Neural cell (in vitro differentiated cells): ENCODE measurements at regions not wholly inside any gene's neighbourhood (a gene's known extent, or its start where the extent isn't known, plus 50 kb on each side); places are given as distances from the start of the nearest gene placed in this dataset.

Source experiments
- H2AFZ ChIP-seq: fragments of 200-600, 300-800 bp; sonication (generic), shearing (Covaris generic); 2 replicates; pipeline ENCODE4 v1.6.0; 2014; ENCODE audit warnings: low read depth, mild to moderate bottlenecking, antibody characterized with exemption, low read length, moderate library complexity
- H3F3A ChIP-seq: fragments of 200-600 bp; shearing (Covaris generic); 2 replicates; pipeline ENCODE4 v1.6.1; 2016; ENCODE audit warnings: mild to moderate bottlenecking, moderate library complexity, mixed read lengths, antibody characterized with exemption, low read length; ENCODE audit not compliant: insufficient read depth, poor library complexity, severe bottlenecking
- H3K27ac ChIP-seq: fragments of 200-600, 300-800 bp; sonication (generic), shearing (Covaris generic); 2 replicates; pipeline ENCODE4 v1.5.1; 2014; ENCODE audit warnings: mild to moderate bottlenecking, low read length, moderate library complexity
- H3K27me3 ChIP-seq: fragments of 300-800, 200-600 bp; sonication (generic), shearing (Covaris generic); 2 replicates; pipeline ENCODE4 v1.6.0; 2014; ENCODE audit warnings: mild to moderate bottlenecking, low read depth, low read length, moderate library complexity; ENCODE audit not compliant: insufficient read depth
- H3K36me3 ChIP-seq: fragments of 300-800, 200-600 bp; sonication (generic), shearing (Covaris generic); 2 replicates; pipeline ENCODE4 v1.5.1; 2014; ENCODE audit warnings: mild to moderate bottlenecking, antibody characterized with exemption, low read length, moderate library complexity; ENCODE audit not compliant: insufficient read depth
- H3K4me2 ChIP-seq: fragments of 300-800, 200-600 bp; sonication (generic), shearing (Covaris generic); 2 replicates; pipeline ENCODE4 v1.6.0; 2014; ENCODE audit warnings: mild to moderate bottlenecking, low read length
- H3K4me3 ChIP-seq: fragments of 300-800, 200-600 bp; sonication (generic), shearing (Covaris generic); 2 replicates; pipeline ENCODE4 v1.5.1; 2014; ENCODE audit warnings: mild to moderate bottlenecking, low read length, moderate library complexity
- H3K79me2 ChIP-seq: fragments of 200-600 bp; shearing (Covaris generic); replicated peaks from 2 replicates; pipeline ENCODE4 v1.6.0; 2014; ENCODE audit warnings: mild to moderate bottlenecking, low read length, moderate library complexity; ENCODE audit not compliant: insufficient read depth
- H3K9ac ChIP-seq: fragments of 300-800, 200-600 bp; sonication (generic), shearing (Covaris generic); 2 replicates; pipeline ENCODE4 v1.6.1; 2016; ENCODE audit warnings: mild to moderate bottlenecking, low read length, mixed read lengths
- H3K9me2 ChIP-seq: fragments of 200-600 bp; shearing (Covaris generic); 2 replicates; pipeline ENCODE4 v1.6.1; 2016; ENCODE audit warnings: mild to moderate bottlenecking, low read length, mixed read lengths; ENCODE audit not compliant: insufficient read depth
- H3K9me3 ChIP-seq: fragments of 200-600, 300-800 bp; sonication (generic), shearing (Covaris generic); 2 replicates; pipeline ENCODE4 v1.6.1; 2016; ENCODE audit warnings: mild to moderate bottlenecking, mixed run types, low read length, moderate library complexity, mixed read lengths
- H4K20me1 ChIP-seq: fragments of 200-600 bp; shearing (Covaris generic); 2 replicates; pipeline ENCODE4 v1.6.1; 2016; ENCODE audit warnings: mild to moderate bottlenecking, mixed run types; ENCODE audit not compliant: insufficient read depth
- EP300 ChIP-seq: fragments of 450-650 bp; conservative IDR thresholded peaks from 2 replicates; pipeline ENCODE4 v1.6.1; 2014; ENCODE audit warnings: antibody characterized with exemption, mild to moderate bottlenecking, moderate library complexity; ENCODE audit not compliant: poor library complexity, severe bottlenecking
- EZH2 ChIP-seq: fragments of 200-600, 300-800 bp; shearing (Covaris generic), sonication (generic); IDR thresholded peaks from 2 replicates; pipeline ENCODE4 v1.6.1; 2014; ENCODE audit warnings: antibody characterized with exemption, low read length, borderline replicate concordance, mild to moderate bottlenecking; ENCODE audit not compliant: insufficient read depth, poor library complexity, severe bottlenecking
- MXI1 ChIP-seq: fragments of 450-650 bp; conservative IDR thresholded peaks from 2 replicates; pipeline ENCODE4 v1.6.1; 2014; ENCODE audit warnings: antibody characterized with exemption, mild to moderate bottlenecking; ENCODE audit not compliant: poor library complexity, severe bottlenecking
- POLR2AphosphoS5 ChIP-seq: IDR thresholded peaks from 2 replicates; pipeline ENCODE4 v1.6.1; 2012
- RAD21 ChIP-seq: fragments of 450-650 bp; conservative IDR thresholded peaks from 2 replicates; pipeline ENCODE4 v1.6.1; 2014; ENCODE audit warnings: antibody characterized with exemption, mild to moderate bottlenecking, moderate library complexity
- SMC3 ChIP-seq: fragments of 450-650 bp; conservative IDR thresholded peaks from 2 replicates; pipeline ENCODE4 v1.6.1; 2014; ENCODE audit warnings: antibody characterized with exemption, mild to moderate bottlenecking, moderate library complexity; ENCODE audit not compliant: poor library complexity
- TAF1 ChIP-seq: IDR thresholded peaks from 2 replicates; pipeline ENCODE4 v1.6.1; 2012; ENCODE audit warnings: low read depth
- TF ChIP-seq, protein P1 (sequence below): IDR thresholded peaks from 2 replicates; pipeline ENCODE4 v1.6.1; 2012; ENCODE audit warnings: borderline replicate concordance
- TF ChIP-seq, protein P2 (sequence below): fragments of 450-650 bp; IDR thresholded peaks from 2 replicates; pipeline ENCODE4 v1.5.1; 2014; ENCODE audit warnings: antibody characterized with exemption, mild to moderate bottlenecking, moderate library complexity; ENCODE audit not compliant: poor library complexity, severe bottlenecking

DNA sequence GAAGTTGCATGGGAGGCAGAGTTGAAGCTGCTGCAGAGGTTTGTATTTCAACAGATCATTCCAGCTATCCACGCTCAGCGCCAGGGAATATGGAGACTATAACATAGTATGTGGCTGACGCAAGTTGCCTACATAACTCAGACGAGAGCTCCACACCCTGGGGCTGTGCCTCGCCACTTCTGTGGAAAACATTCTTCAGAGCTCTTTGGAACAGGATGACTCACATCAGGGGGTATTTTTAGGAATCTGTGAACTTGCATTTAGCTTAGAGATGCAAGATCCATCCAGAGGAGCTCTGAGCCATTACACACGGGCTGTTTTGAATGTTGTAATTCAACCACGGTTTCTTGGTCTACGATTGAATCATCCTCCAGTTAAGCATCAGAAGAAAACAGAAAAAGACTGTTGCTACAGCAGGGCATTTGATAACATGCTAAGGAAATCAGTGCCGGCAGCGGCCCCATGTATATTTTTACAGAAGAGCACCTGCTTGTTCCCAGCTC lies 481.5 kb upstream of the AKR1E2 start:
- TF ChIP-seq RAD21 (no peak), EP300 (no peak), MXI1 (no peak), TAF1 (no peak), POLR2AphosphoS5 (no peak), SMC3 (no peak), EZH2 (no peak)
- TF ChIP-seq, protein P1, sequence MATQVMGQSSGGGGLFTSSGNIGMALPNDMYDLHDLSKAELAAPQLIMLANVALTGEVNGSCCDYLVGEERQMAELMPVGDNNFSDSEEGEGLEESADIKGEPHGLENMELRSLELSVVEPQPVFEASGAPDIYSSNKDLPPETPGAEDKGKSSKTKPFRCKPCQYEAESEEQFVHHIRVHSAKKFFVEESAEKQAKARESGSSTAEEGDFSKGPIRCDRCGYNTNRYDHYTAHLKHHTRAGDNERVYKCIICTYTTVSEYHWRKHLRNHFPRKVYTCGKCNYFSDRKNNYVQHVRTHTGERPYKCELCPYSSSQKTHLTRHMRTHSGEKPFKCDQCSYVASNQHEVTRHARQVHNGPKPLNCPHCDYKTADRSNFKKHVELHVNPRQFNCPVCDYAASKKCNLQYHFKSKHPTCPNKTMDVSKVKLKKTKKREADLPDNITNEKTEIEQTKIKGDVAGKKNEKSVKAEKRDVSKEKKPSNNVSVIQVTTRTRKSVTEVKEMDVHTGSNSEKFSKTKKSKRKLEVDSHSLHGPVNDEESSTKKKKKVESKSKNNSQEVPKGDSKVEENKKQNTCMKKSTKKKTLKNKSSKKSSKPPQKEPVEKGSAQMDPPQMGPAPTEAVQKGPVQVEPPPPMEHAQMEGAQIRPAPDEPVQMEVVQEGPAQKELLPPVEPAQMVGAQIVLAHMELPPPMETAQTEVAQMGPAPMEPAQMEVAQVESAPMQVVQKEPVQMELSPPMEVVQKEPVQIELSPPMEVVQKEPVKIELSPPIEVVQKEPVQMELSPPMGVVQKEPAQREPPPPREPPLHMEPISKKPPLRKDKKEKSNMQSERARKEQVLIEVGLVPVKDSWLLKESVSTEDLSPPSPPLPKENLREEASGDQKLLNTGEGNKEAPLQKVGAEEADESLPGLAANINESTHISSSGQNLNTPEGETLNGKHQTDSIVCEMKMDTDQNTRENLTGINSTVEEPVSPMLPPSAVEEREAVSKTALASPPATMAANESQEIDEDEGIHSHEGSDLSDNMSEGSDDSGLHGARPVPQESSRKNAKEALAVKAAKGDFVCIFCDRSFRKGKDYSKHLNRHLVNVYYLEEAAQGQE, result no peak
- TF ChIP-seq, protein P2, sequence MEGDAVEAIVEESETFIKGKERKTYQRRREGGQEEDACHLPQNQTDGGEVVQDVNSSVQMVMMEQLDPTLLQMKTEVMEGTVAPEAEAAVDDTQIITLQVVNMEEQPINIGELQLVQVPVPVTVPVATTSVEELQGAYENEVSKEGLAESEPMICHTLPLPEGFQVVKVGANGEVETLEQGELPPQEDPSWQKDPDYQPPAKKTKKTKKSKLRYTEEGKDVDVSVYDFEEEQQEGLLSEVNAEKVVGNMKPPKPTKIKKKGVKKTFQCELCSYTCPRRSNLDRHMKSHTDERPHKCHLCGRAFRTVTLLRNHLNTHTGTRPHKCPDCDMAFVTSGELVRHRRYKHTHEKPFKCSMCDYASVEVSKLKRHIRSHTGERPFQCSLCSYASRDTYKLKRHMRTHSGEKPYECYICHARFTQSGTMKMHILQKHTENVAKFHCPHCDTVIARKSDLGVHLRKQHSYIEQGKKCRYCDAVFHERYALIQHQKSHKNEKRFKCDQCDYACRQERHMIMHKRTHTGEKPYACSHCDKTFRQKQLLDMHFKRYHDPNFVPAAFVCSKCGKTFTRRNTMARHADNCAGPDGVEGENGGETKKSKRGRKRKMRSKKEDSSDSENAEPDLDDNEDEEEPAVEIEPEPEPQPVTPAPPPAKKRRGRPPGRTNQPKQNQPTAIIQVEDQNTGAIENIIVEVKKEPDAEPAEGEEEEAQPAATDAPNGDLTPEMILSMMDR, result no peak
- H2AFZ ChIP-seq, result no peak overlapping the region
- H3K9me2 ChIP-seq, result no peaks in the 10 kb centered on the region
- H3K27ac ChIP-seq, result no peak overlapping the region
- no peak overlapping the region for H3K4me3 ChIP-seq
- H3K36me3 ChIP-seq, result no peaks in the 10 kb centered on the region
- H4K20me1 ChIP-seq, result no peaks in the 10 kb centered on the region
- H3K4me2 ChIP-seq, result no peak overlapping the region
- H3K79me2 ChIP-seq, result no peaks in the 10 kb centered on the region
- no peaks in the 10 kb centered on the region for H3K27me3 ChIP-seq
- no peaks in the 10 kb centered on the region for H3K9me3 ChIP-seq
- peaks cover 3% of the 10 kb centered on the region for H3F3A ChIP-seq
- no peak overlapping the region for H3K9ac ChIP-seq

DNA sequence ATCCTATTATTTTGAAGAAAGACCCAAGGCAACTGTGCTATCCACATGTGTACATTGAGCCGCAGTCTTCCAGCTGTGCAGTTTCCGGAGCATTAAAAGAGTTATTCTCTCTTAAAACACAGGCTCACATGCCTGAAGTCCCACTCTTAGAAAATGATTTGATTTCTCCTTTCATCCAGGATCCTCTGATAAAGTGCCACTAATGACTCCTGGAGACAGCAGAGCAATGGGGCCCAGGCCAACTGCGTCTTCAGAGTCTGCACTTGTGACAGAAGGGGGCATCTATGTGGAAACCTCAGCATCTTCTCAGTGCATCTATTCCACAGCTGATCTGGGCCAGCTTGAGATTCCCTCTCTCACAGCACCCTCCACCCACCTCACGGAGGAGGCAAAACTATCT lies 482.1 kb upstream of the AKR1E2 start:
- H3K36me3 ChIP-seq, result no peaks in the 10 kb centered on the region
- H3K27me3 ChIP-seq, result no peaks in the 10 kb centered on the region
- no peak overlapping the region for H3K9ac ChIP-seq
- no peak overlapping the region for H3K4me2 ChIP-seq
- no peaks in the 10 kb centered on the region for H3K9me3 ChIP-seq
- no peak overlapping the region for H3K27ac ChIP-seq
- no peak overlapping the region for H2AFZ ChIP-seq
- peaks cover 3% of the 10 kb centered on the region for H3F3A ChIP-seq
- H4K20me1 ChIP-seq, result no peaks in the 10 kb centered on the region
- no peaks in the 10 kb centered on the region for H3K9me2 ChIP-seq
- TF ChIP-seq POLR2AphosphoS5, result peak; percentile 18
- TF ChIP-seq MXI1, result no peak
- TF ChIP-seq, protein P1, result no peak
- H3K4me3 ChIP-seq, result no peak overlapping the region
- H3K79me2 ChIP-seq, result no peaks in the 10 kb centered on the region
